UCSD-AML1 (cell line): ENCODE measurements at regions not wholly inside any gene's neighbourhood (a gene's known extent, or its start where the extent isn't known, plus 50 kb on each side); places are given as distances from the start of the nearest gene placed in this dataset.
A peak's percentile ranks its signal among the peaks of the same experiment; 100 is the strongest.
"Not testable (repeated sequence)": the region's sequence is repeated elsewhere in the genome, so short reads cannot be mapped to it uniquely, and the experiment has no call there.

Experiments
- DNase-seq: peaks from one replicate; lab custom pipeline; 2025; ENCODE audit not compliant: unreplicated experiment; lab: John Stamatoyannopoulos, UW

- no peak for DNase-seq
Observed at GRCh38 chr2:221775096-221775495, 203.0 kb upstream of the EPHA4 start.

DNA sequence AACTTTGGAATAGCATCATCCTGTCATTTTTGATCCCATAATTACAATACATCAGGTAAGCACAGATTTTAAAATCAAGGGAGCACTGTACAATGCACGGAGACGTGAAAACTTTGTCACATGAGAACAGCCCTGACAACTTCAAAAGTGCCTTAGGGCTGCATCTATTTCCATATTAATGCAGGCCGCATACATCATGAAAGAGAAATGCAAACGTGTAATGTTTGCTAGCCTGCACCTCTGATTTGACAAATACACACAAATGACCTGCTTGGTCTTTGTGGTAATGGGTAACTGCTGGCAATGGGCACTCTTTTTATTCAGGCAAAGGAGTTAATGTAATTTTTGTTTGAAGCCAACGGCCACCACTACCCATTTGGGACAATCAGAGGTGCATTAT lies 202.0 kb upstream of the EPHA4 start:
- no peak for DNase-seq

- no peak for DNase-seq
Observed at GRCh38 chr2:221771297-221771696, 199.2 kb upstream of the EPHA4 start.

- DNase-seq = no peak
Observed at GRCh38 chr2:221767106-221768012, 195.3 kb upstream of the EPHA4 start.

DNA sequence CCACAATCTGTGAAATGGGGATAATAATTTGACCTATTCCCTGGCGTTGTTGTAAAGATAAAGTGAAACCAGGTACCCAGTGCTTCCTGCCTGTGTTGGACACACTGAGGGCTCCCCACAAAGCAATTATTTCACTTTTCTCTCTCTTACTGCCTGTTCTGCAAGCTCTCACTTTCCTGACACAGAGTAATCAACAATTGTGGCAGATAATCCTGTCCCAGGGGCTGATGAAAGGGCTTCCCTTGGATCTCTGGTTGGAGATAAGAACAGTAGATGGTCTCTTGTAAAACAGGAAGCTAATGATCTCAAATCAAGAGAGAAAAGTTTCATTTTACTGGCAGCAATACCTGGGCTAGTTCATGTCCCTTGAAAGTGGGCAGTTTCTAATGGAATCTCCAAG lies 190.4 kb upstream of the EPHA4 start:
- no peak for DNase-seq

GRCh38 chr2:221761260-221761659 lies 189.2 kb upstream of the EPHA4 start:
- no peak for DNase-seq

DNA sequence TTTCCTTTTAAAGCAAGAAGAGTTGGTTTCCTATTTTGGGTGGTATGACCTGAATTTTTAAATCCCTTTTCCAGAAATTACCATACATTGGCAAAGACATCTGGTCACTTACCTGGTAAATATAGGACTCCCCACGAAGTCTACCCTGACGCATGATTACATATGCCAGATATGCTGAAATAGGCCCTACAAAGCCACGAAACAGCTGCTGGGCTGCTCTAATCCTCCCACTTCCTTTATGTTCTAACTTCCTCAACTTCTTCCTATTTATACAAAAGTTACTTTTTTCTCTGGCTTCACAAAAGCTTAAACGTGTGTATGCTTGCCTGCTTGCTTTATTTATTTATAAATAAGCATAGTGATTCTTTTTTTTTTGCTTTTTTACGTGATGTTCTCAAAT lies 186.0 kb upstream of the EPHA4 start:
- DNase-seq = peak; percentile 17

- DNase-seq = no peak
Observed at GRCh38 chr2:221753401-221753800, 181.3 kb upstream of the EPHA4 start.

- no peak for DNase-seq
Observed at GRCh38 chr2:221752781-221753180, 180.7 kb upstream of the EPHA4 start.

GRCh38 chr2:221750316-221750715 lies 178.2 kb upstream of the EPHA4 start:
- DNase-seq = no peak

GRCh38 chr2:221747289-221747972 lies 175.3 kb upstream of the EPHA4 start:
- DNase-seq = no peak

- no peak for DNase-seq
Observed at GRCh38 chr2:221741496-221742211, 169.6 kb upstream of the EPHA4 start.

- no peak for DNase-seq
Observed at GRCh38 chr2:221731432-221732145, 159.5 kb upstream of the EPHA4 start.

DNA sequence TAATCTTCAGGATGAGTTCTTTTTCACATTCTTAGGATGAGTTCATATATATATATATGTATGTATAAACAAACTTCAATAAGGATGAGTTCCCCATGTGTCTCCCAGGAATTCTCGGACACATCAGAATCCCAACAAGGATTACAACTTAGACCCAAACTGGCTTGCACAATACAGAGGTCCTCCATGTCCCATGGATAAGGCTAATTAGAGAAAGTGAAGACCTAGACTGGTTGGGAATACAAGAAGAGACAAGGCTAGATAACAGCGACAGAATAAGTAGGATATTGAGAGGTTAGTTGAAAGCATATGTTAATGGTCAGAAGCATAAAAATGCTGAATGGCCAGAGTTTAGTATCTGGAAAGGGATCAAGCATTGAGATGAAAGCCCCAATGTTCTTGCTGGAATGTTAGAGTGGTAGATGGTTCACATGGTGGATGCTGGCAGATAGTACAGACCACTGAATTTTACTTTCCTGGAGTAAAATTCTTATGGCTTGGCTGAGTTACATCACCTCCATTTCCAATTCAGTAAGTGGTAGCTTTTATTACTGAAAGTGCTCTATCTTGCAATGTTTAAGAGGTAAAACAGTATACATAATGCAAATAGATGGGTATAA lies 154.9 kb upstream of the EPHA4 start:
- no peak for DNase-seq

DNA sequence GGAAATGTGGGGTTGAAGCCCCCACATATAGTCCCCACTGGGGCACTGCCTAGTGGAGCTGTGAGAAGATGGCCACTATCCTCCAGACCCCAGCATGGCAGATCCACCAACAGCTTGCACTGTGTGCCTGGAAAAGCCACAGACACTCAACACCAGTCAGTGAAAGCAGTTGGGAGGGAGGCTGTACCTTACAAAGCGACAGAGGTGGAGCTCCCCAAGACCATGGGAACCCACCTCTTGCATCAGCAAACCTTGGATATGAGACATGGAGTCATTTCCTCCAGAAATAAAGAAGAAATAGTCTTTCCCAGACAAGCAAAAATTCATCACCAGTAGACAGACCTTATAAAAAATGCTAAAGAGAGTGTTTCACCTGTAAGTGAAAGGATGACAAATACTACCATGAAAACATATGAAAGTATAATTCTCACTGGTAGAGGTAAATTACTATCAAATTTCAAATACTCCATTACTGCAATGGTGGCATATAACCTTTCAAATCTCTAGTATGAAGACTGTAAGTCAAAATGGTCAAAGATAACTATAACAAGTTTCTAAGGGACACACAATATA lies 152.6 kb upstream of the EPHA4 start:
- DNase-seq = no peak

DNA sequence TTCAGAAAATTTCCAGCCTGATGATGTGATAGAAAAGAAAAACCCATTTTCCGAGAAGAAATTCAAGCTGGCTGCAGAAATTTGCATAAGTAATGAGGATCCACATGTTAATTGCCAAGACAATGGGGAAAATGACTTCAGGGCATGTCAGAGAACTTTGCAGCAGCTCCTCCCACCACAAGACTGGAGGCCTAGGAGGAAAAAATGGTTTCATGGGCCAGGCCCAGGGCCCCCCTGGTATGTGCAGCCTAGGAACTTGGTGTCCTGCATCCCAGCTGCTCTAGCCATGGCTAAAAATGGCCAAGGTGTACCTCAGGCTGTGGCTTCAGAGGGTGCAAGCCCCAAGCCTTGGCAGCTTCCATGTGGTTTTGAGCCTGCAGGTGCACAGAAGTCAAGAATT lies 152.0 kb upstream of the EPHA4 start:
- DNase-seq = not testable (repeated sequence)

DNA sequence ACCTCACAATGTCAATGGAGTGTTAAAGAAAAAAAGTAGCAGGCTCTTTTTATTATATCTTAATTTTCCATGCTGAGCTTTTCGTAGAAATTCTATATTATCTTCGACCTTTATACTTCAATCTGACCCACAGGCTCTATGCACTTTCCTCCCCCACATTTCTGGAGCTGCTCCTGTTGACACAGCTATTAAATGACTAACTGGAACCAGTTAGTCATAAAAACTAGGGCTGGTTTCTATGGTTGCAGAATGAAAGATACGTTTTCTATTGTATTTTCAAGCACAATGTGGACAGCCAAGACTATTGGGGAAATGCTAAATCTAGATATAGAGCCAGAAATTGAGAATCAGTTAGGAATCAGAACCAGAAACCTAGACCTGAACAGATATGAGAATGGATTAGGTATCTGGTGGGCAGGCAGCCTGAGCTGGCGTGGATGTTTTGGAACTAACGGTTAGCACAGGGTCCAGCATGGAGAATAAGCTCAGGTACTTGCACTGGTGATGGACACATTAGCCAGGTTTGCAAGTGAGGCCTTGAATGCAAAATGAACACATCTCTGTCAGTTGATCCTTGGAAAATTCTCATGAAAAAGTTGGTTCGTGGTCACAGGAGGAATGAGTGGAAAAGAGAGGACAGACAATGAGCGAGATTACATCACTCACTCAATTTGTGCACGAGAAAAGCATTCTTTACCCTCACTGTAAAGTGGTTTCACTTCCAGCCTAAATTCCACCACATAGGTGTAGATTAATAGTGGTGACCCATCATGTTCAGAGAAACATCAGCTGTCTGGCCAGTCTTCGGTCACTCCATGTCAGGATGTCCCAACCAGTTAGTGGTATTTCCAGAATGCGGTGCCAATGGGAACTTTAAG lies 144.6 kb upstream of the EPHA4 start:
- DNase-seq = no peak

- DNase-seq = no peak
Observed at GRCh38 chr2:221715523-221716247, 143.6 kb upstream of the EPHA4 start.

GRCh38 chr2:221710744-221711143 lies 138.6 kb upstream of the EPHA4 start:
- no peak for DNase-seq
